Astrocyte of the cerebellum (primary cell): ENCODE measurements at regions not wholly inside any gene's neighbourhood (a gene's known extent, or its start where the extent isn't known, plus 50 kb on each side); places are given as distances from the start of the nearest gene placed in this dataset.

ENCODE experiments used
- DNase-seq: peaks from one replicate; pipeline ENCODE4 v3.0.0-alpha.2; 2011; ENCODE audit warnings: low read depth
- H3K4me3 ChIP-seq: 2 replicates; pipeline ENCODE4 v1.5.1; 2011; ENCODE audit warnings: mild to moderate bottlenecking, low read depth, low read length, moderate library complexity
- in situ Hi-C: cut with HindIII; loops from 2 replicates; pipeline ENCODE4 v1.10.0; 2017; ENCODE audit warnings: low sequenced_read_pairs
- TF ChIP-seq, protein P1 (sequence below): IDR thresholded peaks from 2 replicates; pipeline ENCODE4 v1.5.1; 2012; ENCODE audit warnings: low read length, low read depth, moderate library complexity, mild to moderate bottlenecking; ENCODE audit errors: missing control alignments

DNA sequence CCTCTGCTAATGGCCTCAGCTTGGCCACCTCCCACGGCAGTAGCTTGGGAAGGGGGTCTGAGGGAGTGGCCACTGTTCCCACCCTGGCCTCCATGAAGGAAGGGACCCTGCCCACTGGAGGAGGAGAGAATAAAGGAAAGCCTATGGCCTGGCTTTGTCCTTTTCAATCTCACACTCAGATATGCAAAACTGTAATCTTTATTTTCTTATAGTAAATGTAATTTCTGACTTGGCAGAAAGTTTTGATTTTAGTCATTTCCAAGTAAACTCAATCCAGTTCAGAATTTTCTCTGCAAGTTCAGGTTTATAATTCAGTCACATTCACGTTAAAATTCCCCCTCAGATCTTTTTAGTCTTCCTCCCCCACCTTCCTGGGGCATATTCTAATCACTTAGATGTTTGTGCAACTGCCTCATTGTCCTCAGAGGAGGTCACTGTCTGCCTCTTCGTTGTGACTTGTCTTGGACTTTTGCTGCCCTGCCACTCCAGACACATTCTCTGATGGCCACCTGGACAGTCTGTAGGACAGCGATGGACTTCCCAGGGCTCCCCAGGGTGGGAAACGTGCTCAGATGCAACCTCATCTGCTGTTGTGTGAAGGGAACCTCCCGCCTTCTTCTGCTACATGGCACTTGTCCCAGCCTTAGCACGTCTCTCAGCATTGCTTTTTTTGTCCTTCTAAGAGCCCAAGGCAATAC, 222.8 kb upstream of the TBL1XR1 start:
- H3K4me3 ChIP-seq: no peak overlapping the region
- TF ChIP-seq, protein P1, sequence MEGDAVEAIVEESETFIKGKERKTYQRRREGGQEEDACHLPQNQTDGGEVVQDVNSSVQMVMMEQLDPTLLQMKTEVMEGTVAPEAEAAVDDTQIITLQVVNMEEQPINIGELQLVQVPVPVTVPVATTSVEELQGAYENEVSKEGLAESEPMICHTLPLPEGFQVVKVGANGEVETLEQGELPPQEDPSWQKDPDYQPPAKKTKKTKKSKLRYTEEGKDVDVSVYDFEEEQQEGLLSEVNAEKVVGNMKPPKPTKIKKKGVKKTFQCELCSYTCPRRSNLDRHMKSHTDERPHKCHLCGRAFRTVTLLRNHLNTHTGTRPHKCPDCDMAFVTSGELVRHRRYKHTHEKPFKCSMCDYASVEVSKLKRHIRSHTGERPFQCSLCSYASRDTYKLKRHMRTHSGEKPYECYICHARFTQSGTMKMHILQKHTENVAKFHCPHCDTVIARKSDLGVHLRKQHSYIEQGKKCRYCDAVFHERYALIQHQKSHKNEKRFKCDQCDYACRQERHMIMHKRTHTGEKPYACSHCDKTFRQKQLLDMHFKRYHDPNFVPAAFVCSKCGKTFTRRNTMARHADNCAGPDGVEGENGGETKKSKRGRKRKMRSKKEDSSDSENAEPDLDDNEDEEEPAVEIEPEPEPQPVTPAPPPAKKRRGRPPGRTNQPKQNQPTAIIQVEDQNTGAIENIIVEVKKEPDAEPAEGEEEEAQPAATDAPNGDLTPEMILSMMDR: no peak
- DNase-seq: no peak
- in situ Hi-C loops: no loop called here

GRCh38 chr3:177420651-177421480, 223.6 kb upstream of the TBL1XR1 start:
- TF ChIP-seq, protein P1: no peak
- no peak for DNase-seq
- in situ Hi-C loops: no loop called here
- H3K4me3 ChIP-seq: no peak overlapping the region

GRCh38 chr3:177421481-177421785, 224.2 kb upstream of the TBL1XR1 start:
- TF ChIP-seq, protein P1: no peak
- in situ Hi-C loops: no loop called here
- DNase-seq: no peak

GRCh38 chr3:177424521-177424920, 227.2 kb upstream of the TBL1XR1 start:
- H3K4me3 ChIP-seq: no peak overlapping the region
- in situ Hi-C loops: no loop called here
- TF ChIP-seq, protein P1: no peak
- no peak for DNase-seq

More at GRCh38 chr3:177421481-177421785, 224.2 kb upstream of the TBL1XR1 start:
- H3K4me3 ChIP-seq: no peak overlapping the region

- H3K4me3 ChIP-seq: no peak overlapping the region
- in situ Hi-C loops: no loop called here
- TF ChIP-seq, protein P1: no peak
- no peak for DNase-seq
Observed at GRCh38 chr3:177425042-177425441, 227.8 kb upstream of the TBL1XR1 start.

- no peak overlapping the region for H3K4me3 ChIP-seq
- TF ChIP-seq, protein P1: no peak
- no peak for DNase-seq
- in situ Hi-C loops: no loop called here
Observed at GRCh38 chr3:177426106-177426877, 229.0 kb upstream of the TBL1XR1 start.
